GM21447 (cell line): ENCODE measurements at regions not wholly inside any gene's neighbourhood (a gene's known extent, or its start where the extent isn't known, plus 50 kb on each side); places are given as distances from the start of the nearest gene placed in this dataset.
"Not testable (repeated sequence)": the region's sequence is repeated elsewhere in the genome, so short reads cannot be mapped to it uniquely, and the experiment has no call there.

Experiments used
- ATAC-seq: cut with Tn5 transposase; IDR thresholded peaks from one replicate; pipeline ENCODE4 v1.9.1; 2021; ENCODE audit not compliant: unreplicated experiment

- ATAC-seq, result no peak
Measured at GRCh38 chr4:107562316-107562715, 157.7 kb downstream of the PAPSS1 start.

GRCh38 chr4:107561481-107561880 is 158.6 kb downstream of the PAPSS1 start:
- no peak for ATAC-seq

GRCh38 chr4:107559653-107560052 is 160.4 kb downstream of the PAPSS1 start:
- no peak for ATAC-seq

- ATAC-seq, result no peak
Measured at GRCh38 chr4:107552306-107552705, 167.7 kb downstream of the PAPSS1 start.

- ATAC-seq, result no peak
Measured at GRCh38 chr4:107548211-107548905, 171.7 kb downstream of the PAPSS1 start.

- no peak for ATAC-seq
Measured at GRCh38 chr4:107546638-107547037, 173.4 kb downstream of the PAPSS1 start.

GRCh38 chr4:107541511-107541910 is 178.5 kb downstream of the PAPSS1 start:
- ATAC-seq, result no peak

GRCh38 chr4:107531927-107532326 is 188.1 kb downstream of the PAPSS1 start:
- no peak for ATAC-seq

- ATAC-seq, result no peak
Measured at GRCh38 chr4:107520368-107520767, 199.7 kb downstream of the PAPSS1 start.

GRCh38 chr4:107519053-107519452 is 201.0 kb downstream of the PAPSS1 start:
- no peak for ATAC-seq

GRCh38 chr4:107518076-107518475 is 202.0 kb downstream of the PAPSS1 start:
- ATAC-seq, result no peak

GRCh38 chr4:107512549-107512948 is 207.5 kb downstream of the PAPSS1 start:
- ATAC-seq, result no peak

GRCh38 chr4:107509615-107510014 is 210.4 kb downstream of the PAPSS1 start:
- no peak for ATAC-seq

- no peak for ATAC-seq
Measured at GRCh38 chr4:107500551-107500950, 219.5 kb downstream of the PAPSS1 start.

- ATAC-seq, result no peak
Measured at GRCh38 chr4:107497054-107497453, 223.0 kb downstream of the PAPSS1 start.

- no peak for ATAC-seq
Measured at GRCh38 chr4:107492566-107492965, 227.5 kb downstream of the PAPSS1 start.

- no peak for ATAC-seq
Measured at GRCh38 chr4:107490116-107490515, 229.9 kb downstream of the PAPSS1 start.

- ATAC-seq, result not testable (repeated sequence)
Measured at GRCh38 chr4:107483621-107484020, 236.4 kb downstream of the PAPSS1 start.

- no peak for ATAC-seq
Measured at GRCh38 chr4:107482546-107482945, 237.5 kb downstream of the PAPSS1 start.

- no peak for ATAC-seq
Measured at GRCh38 chr4:107478327-107478980, 241.6 kb downstream of the PAPSS1 start.

GRCh38 chr4:107473126-107473525 is 246.9 kb downstream of the PAPSS1 start:
- no peak for ATAC-seq

- ATAC-seq, result no peak
Measured at GRCh38 chr4:107472265-107472948, 247.6 kb downstream of the PAPSS1 start.
